ENCODE measurements at regions not wholly inside any gene's neighbourhood (a gene's known extent, or its start where the extent isn't known, plus 50 kb on each side); places are given as distances from the start of the nearest gene placed in this dataset.

DNA sequence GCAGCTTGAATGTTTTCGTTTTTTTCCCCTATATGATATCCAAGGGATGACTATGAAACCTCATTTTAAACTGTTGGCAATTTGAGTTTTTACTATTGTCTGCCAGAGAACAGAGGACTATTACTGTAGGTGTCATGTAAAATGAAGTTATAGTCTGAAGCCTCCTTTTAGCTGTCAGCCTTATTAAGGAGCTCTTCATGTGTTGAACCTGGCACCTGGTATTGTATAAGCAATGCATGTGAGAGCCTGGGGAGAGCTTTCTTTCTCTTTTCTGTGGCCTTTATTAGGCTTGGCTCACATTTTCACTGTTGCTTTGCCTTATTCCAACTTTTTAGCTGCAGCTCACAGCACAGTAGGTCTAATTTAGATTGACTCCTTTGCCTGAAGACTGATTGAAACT, 119.1 kb upstream of the FOXP2 start:
- H3K4me1 ChIP-seq = no peaks in the 10 kb centered on the region
- WGBS (ENCODE audit: insufficient coverage, low coverage, low lambda C conversion rate, missing lambda C conversion rate) = 89% methylated on average over 1 of the region's 1 CpG
- DNase-seq (no peak), ATAC-seq (no peak)
- no peaks in the 10 kb centered on the region for H3K9me3 ChIP-seq
- no peaks in the 10 kb centered on the region for H3K36me3 ChIP-seq
- TF ChIP-seq, protein P1, sequence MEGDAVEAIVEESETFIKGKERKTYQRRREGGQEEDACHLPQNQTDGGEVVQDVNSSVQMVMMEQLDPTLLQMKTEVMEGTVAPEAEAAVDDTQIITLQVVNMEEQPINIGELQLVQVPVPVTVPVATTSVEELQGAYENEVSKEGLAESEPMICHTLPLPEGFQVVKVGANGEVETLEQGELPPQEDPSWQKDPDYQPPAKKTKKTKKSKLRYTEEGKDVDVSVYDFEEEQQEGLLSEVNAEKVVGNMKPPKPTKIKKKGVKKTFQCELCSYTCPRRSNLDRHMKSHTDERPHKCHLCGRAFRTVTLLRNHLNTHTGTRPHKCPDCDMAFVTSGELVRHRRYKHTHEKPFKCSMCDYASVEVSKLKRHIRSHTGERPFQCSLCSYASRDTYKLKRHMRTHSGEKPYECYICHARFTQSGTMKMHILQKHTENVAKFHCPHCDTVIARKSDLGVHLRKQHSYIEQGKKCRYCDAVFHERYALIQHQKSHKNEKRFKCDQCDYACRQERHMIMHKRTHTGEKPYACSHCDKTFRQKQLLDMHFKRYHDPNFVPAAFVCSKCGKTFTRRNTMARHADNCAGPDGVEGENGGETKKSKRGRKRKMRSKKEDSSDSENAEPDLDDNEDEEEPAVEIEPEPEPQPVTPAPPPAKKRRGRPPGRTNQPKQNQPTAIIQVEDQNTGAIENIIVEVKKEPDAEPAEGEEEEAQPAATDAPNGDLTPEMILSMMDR (IDR thresholded peaks at IDR 0.05) = no peak
- H3K27me3 ChIP-seq = no peaks in the 10 kb centered on the region
- H3K27ac ChIP-seq = no peak overlapping the region
- intact Hi-C loops (cut with DNase I) = no loop called here
- H3K4me3 ChIP-seq = no peak overlapping the region

DNA sequence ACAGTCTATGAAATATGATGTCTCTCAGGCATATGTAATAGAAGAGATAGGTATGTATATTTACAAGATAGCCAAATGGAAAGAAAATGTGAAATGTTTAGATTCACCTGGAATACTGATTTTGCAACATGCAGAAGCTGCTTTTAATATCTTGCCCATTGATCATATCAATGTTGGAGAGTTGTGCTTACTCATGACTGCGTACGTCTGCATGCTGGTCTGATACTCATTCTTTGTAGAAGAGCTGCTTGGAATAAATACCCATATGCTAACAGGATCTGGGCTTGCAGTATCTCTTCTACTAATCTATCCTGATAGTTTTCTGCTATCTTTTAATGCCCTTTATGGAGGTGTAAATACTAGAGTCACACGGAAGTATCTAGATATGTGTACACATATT, 120.6 kb upstream of the FOXP2 start:
- intact Hi-C loops (cut with DNase I) = no loop called here
- Histone ChIP-seq H3K27ac (no peak overlapping the region), H3K4me3 (no peak overlapping the region), H3K36me3 (no peaks in the 10 kb centered on the region), H3K27me3 (no peaks in the 10 kb centered on the region), H3K9me3 (no peaks in the 10 kb centered on the region), H3K4me1 (no peaks in the 10 kb centered on the region)
- no peak for ATAC-seq
- TF ChIP-seq, protein P1 (IDR thresholded peaks at IDR 0.05) = no peak
- no peak for TF ChIP-seq POLR2A (IDR thresholded peaks at IDR 0.05)
- DNase-seq = no peak
- 91% methylated on average over 3 of the region's 3 CpGs for WGBS (ENCODE audit: insufficient coverage, low coverage, low lambda C conversion rate, missing lambda C conversion rate)

DNA sequence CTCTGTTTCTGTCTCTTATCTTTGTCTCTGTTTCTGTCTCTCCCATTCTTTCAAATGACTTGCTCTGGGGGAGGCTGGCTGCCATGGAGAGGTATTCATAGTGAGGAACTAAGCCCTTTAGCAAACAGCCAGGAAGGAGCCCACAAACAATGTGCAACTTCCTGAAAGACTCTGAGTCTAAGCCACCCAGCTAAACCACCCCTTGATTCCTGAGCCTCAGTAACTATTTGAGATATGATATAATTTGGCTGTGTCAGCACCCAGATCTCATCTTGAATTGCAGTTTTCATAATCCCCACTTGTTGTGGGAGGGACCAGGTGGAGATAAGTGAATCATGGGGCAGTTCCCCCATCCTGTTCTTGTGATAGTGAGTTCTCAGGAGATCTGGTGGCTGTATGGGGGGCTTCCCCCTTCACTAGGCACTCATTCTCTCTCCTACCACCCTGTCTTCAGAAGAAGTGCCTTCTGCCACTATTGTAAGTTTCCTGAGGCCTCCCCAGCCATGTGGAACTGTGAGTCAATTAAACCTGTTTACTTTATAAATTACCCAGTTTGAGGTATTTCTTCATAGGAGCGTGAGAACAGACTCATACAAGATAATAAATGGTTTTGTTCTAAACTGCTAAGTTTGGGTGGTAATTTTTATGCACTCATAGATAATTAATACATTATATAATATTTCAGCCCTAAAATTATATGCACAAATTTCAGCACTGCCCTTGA, 121.2 kb upstream of the FOXP2 start:
- 88% methylated on average over 1 of the region's 1 CpG for WGBS (ENCODE audit: insufficient coverage, low coverage, low lambda C conversion rate, missing lambda C conversion rate)
- Histone ChIP-seq H3K4me1 (no peaks in the 10 kb centered on the region), H3K4me3 (no peak overlapping the region), H3K27ac (no peak overlapping the region), H3K27me3 (no peaks in the 10 kb centered on the region), H3K36me3 (no peaks in the 10 kb centered on the region), H3K9me3 (no peaks in the 10 kb centered on the region)
- intact Hi-C loops (cut with DNase I) = no loop called here
- DNase-seq (no peak), ATAC-seq (no peak)
- TF ChIP-seq, protein P1 (IDR thresholded peaks at IDR 0.05) = no peak
- TF ChIP-seq POLR2A (IDR thresholded peaks at IDR 0.05) = no peak

DNA sequence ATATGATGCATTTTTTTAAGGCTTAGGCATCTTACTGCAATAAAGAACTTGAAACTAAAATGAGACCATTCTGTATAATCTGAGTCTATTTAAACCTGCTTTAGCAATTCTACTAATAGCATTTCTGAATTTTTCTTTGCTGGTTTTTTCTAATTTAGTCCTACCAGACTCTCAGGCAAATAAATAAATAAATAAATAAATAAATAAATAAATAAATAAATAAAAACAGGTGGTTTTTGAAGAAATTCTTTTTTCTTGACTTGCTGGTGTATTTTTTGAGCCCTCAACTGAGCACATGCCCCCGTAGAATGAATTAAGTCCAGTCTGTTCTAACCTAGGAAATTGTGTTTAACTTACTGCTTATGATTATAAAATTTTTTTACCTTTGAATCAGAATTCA, 134.7 kb upstream of the FOXP2 start:
- WGBS (ENCODE audit: insufficient coverage, low coverage, low lambda C conversion rate, missing lambda C conversion rate) = 88% methylated on average over 1 of the region's 1 CpG
- Histone ChIP-seq H3K9me3 (no peaks in the 10 kb centered on the region), H3K36me3 (no peaks in the 10 kb centered on the region), H3K4me3 (no peak overlapping the region), H3K4me1 (no peaks in the 10 kb centered on the region), H3K27ac (no peak overlapping the region), H3K27me3 (no peaks in the 10 kb centered on the region)
- intact Hi-C loops (cut with DNase I) = no loop called here
- TF ChIP-seq, protein P1 (IDR thresholded peaks at IDR 0.05) = no peak
- TF ChIP-seq POLR2A (IDR thresholded peaks at IDR 0.05) = no peak
- no peak for DNase-seq
- ATAC-seq = no peak
